Epithelial cell of esophagus (primary cell): ENCODE measurements at regions not wholly inside any gene's neighbourhood (a gene's known extent, or its start where the extent isn't known, plus 50 kb on each side); places are given as distances from the start of the nearest gene placed in this dataset.
"Not testable (repeated sequence)": the region's sequence is repeated elsewhere in the genome, so short reads cannot be mapped to it uniquely, and the experiment has no call there.

Experiments
- DNase-seq: peaks from one replicate; pipeline ENCODE4 v3.0.0; 2010; ENCODE audit warnings: low read depth
- H3K4me3 ChIP-seq: 2 replicates; pipeline ENCODE4 v1.5.1; 2011; ENCODE audit warnings: mild to moderate bottlenecking, low read length, control low read depth
- CTCF ChIP-seq: IDR thresholded peaks from 2 replicates; pipeline ENCODE4 v1.5.1; 2011; ENCODE audit warnings: low read depth, mild to moderate bottlenecking, low read length, control low read depth, inconsistent platforms; ENCODE audit not compliant: insufficient read depth; ENCODE audit errors: missing control alignments

- no peak for TF ChIP-seq CTCF
- H3K4me3 ChIP-seq: no peak overlapping the region
- no peak for DNase-seq
Measured at GRCh38 chr12:102326982-102327381, 129.3 kb upstream of the PMCH start.

- not testable (repeated sequence) for H3K4me3 ChIP-seq, DNase-seq
Measured at GRCh38 chr12:102325108-102325507, 127.5 kb upstream of the PMCH start.

GRCh38 chr12:102323799-102324198, 126.2 kb upstream of the PMCH start:
- H3K4me3 ChIP-seq: no peak overlapping the region
- no peak for TF ChIP-seq CTCF
- DNase-seq: no peak

GRCh38 chr12:102322254-102322653, 124.6 kb upstream of the PMCH start:
- no peak for DNase-seq
- TF ChIP-seq CTCF: no peak
- H3K4me3 ChIP-seq: no peak overlapping the region

- no peak for TF ChIP-seq CTCF
- no peak for DNase-seq
- H3K4me3 ChIP-seq: no peak overlapping the region
Measured at GRCh38 chr12:102321305-102322082, 123.9 kb upstream of the PMCH start.

GRCh38 chr12:102317155-102317554, 119.5 kb upstream of the PMCH start:
- TF ChIP-seq CTCF: no peak
- DNase-seq: no peak
- no peak overlapping the region for H3K4me3 ChIP-seq

GRCh38 chr12:102316723-102317122, 119.1 kb upstream of the PMCH start:
- no peak overlapping the region for H3K4me3 ChIP-seq
- no peak for TF ChIP-seq CTCF
- DNase-seq: no peak
